Naive B cell (primary cell): ENCODE measurements at regions not wholly inside any gene's neighbourhood (a gene's known extent, or its start where the extent isn't known, plus 50 kb on each side); places are given as distances from the start of the nearest gene placed in this dataset.

Source experiments
- ATAC-seq, 2 donors: fragments of 150-1000 bp; cut with Tn5 transposase; 2 replicates each; pipeline ENCODE4 v1.10.0; 2021; ENCODE audit warnings: low read depth in 2 of 2, mild to moderate bottlenecking in 2 of 2, moderate library complexity in 2 of 2
- DNase-seq: peaks from one replicate; pipeline ENCODE4 v3.0.0; 2022
- H3K27ac Mint-ChIP-seq, 6 donors: one replicate each; pipeline ENCODE4 v1.8.0; 2020 to 2022; ENCODE audit warnings: mild to moderate bottlenecking in 6 of 6, mixed read lengths in 6 of 6, moderate library complexity in 5 of 6, inconsistent platforms in 2 of 6
- H3K27me3 Mint-ChIP-seq, 3 donors: one replicate each; pipeline ENCODE4 v1.8.0; 2021 to 2022; ENCODE audit warnings: mixed read lengths in 3 of 3, mild to moderate bottlenecking in 1 of 3
- H3K36me3 Mint-ChIP-seq, 2 donors: one replicate each; pipeline ENCODE4 v1.8.0; 2020 to 2022; ENCODE audit warnings: mixed read lengths in 2 of 2, inconsistent platforms in 1 of 2, mild to moderate bottlenecking in 1 of 2
- H3K4me1 Mint-ChIP-seq, 3 donors: one replicate each; pipeline ENCODE4 v1.8.0; 2020 to 2022; ENCODE audit warnings: mixed read lengths in 3 of 3, inconsistent platforms in 1 of 3, mild to moderate bottlenecking in 1 of 3, moderate library complexity in 1 of 3
- H3K4me3 Mint-ChIP-seq, 8 donors: one replicate each; pipeline ENCODE4 v1.8.0; 2020 to 2022; ENCODE audit warnings: mild to moderate bottlenecking in 8 of 8, mixed read lengths in 8 of 8, moderate library complexity in 8 of 8, inconsistent platforms in 2 of 8
- H3K9me3 Mint-ChIP-seq, 7 donors: one replicate each; pipeline ENCODE4 v1.8.0; 2020 to 2022; ENCODE audit warnings: mixed read lengths in 7 of 7, mild to moderate bottlenecking in 5 of 7, inconsistent platforms in 2 of 7, moderate library complexity in 1 of 7

DNA sequence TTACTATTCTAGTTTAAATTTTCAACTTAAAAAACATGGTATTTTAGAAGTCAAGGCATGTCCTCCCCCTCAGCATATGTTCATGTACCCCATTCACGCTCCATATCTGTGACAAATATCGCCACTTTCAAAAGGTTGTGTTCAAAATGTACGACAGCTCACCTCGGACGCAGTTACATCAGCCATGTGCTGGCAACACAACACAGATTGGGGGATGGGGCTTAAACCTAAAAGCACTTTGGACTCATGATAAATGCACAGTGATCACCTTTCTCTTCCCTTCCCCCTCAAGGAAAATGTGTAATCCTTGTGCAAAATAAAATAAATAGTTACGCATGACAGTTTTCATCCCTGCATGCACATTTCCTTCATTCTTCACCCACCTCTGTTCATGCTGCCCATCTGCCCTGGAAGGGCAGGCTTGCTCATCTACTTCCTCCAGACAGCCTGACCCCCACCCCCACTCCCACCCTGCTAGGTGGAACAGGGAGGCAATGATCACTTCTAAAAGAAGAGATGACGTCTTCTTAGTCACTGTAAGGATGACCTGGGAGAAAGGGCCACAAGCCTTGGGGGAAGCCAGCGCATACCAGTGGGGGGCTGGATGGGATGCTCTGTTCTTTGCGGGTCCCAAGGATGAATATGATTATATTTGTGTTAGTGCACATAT, 271.4 kb upstream of the SEMA6D start:
- Mint-ChIP-seq H3K36me3 (no peaks in the 10 kb centered on the region), H3K9me3 (peaks cover 2 to 10% (median 4%) of the 10 kb centered on the region in 7 donors), H3K27ac (no peak overlapping the region), H3K27me3 (peaks cover 0 to 6% (median 4%) of the 10 kb centered on the region in 3 donors), H3K4me3 (no peak overlapping the region), H3K4me1 (no peaks in the 10 kb centered on the region)
- DNase-seq (no peak), ATAC-seq (no peak)

DNA sequence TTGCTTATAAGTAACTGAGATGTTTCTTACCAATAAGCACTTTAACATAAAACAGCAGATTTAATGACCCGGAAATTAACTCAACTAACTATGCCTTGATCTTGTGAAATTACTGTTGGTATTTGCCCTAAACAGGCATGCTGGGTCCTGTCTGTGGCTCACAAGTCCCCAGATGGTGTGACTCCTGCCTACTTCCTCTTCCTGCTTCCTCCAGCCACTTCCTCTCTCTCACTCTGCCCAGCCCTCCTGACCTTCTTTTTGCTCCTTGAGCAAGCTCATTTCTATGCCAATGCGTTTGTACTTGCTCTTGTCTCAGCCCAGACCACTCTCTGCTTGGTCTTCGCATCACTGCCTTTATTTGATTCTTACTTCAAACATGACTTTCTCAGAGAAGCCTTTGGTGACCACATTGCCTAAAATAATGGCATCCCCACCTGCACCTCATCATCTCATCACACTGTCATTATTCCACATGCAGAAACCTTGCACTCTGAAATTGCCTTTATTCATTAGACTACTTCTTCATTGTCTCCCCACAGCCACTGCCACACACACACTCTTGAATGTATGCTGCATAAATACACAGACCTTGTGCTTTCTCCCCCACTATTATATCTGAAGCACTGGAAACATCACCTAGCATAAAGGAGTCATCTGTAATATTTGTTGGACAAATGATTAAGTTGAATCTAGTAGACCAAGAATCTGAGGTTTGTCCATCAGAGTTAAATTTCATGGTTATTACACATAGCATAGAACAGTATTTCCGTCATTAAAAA, 256.3 kb upstream of the SEMA6D start:
- ATAC-seq, result no peak
- Mint-ChIP-seq H3K9me3 (peaks cover 0 to 7% (median 1%) of the 10 kb centered on the region in 7 donors), H3K27me3 (no peaks in the 10 kb centered on the region), H3K4me3 (no peak overlapping the region), H3K4me1 (peaks cover 0 to 8% (median 7%) of the 10 kb centered on the region in 3 donors), H3K27ac (peak overlapping the region in 1 of 6 donors; percentile 16), H3K36me3 (no peaks in the 10 kb centered on the region)
- DNase-seq, result no peak

DNA sequence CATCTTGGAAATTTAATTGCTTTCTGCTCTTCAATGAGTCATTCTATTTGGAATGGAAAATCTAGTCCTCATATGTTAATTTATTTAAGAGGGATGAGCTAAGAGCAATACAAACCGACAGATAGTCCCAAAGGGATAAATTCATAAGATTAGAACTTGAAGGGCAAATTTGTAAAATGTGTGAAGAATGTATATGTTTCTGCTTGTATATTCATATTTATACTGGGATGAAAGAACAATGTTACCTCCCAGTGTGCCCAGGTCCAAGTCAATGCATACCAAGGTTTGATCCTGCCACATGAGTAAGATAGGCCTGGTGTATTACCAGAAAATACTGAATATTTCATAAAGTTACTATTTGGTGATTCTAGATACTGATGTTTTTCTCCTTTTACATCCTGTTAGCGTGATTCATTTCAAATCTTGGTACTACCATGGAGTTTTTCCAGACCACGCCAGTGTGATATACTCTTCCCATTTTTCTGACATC, 255.6 kb upstream of the SEMA6D start:
- H3K4me3 Mint-ChIP-seq, result no peak overlapping the region
- H3K27me3 Mint-ChIP-seq, result no peaks in the 10 kb centered on the region
- DNase-seq (no peak), ATAC-seq (no peak)
- H3K27ac Mint-ChIP-seq, result no peak overlapping the region
- H3K9me3 Mint-ChIP-seq, result peaks cover 0 to 7% (median 1%) of the 10 kb centered on the region in 7 donors
- peaks cover 0 to 8% (median 7%) of the 10 kb centered on the region in 3 donors for H3K4me1 Mint-ChIP-seq
- H3K36me3 Mint-ChIP-seq, result no peaks in the 10 kb centered on the region

DNA sequence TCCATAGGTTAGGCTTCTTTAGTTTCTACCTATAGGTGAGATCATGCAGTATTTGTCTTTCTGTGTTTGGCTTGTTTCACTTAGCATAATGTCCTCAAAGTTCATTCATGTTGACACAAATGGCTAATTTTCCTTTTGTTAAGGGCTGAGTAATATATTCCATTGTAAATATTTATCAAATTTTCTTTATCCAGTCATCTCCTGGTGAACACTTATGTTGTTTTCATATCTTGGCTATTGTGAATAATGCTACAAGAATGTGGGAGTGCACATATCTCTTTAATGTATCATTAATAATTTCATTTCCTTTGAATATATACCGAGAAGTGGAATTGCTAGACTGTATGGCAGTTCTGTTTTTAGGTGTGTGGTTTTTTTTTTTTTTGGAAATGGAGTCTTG, 250.9 kb upstream of the SEMA6D start:
- Mint-ChIP-seq H3K4me1 (peaks cover 0 to under 1% (median 0%) of the 10 kb centered on the region in 3 donors), H3K36me3 (no peaks in the 10 kb centered on the region), H3K9me3 (peaks cover 0 to 3% (median 0%) of the 10 kb centered on the region in 7 donors), H3K27ac (no peak overlapping the region), H3K27me3 (peaks cover 0 to 12% (median 2%) of the 10 kb centered on the region in 3 donors), H3K4me3 (no peak overlapping the region)
- ATAC-seq, result no peak
- no peak for DNase-seq

DNA sequence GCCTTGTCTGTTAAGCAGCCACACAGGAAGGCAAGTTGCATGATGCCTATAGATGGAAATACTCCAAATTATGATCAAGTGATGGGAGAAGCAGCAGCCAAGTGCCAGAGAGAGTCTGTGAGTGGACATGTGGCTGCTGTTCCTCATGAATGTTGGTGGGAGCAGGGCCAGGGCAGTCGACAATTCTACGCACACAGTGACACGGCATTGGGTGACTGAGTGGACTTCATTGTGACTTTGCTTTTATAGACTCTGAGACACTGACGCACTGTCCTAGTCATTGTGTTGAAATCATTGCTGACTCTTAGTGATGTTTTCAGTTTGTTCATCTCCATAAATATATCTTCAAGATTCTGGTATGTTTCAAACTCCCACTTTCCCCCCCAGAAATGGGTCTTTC, 246.3 kb upstream of the SEMA6D start:
- Mint-ChIP-seq H3K9me3 (no peaks in the 10 kb centered on the region), H3K27ac (no peak overlapping the region), H3K4me1 (no peaks in the 10 kb centered on the region), H3K4me3 (no peak overlapping the region), H3K36me3 (no peaks in the 10 kb centered on the region), H3K27me3 (peaks cover 0 to 12% (median 4%) of the 10 kb centered on the region in 3 donors)
- DNase-seq (no peak), ATAC-seq (no peak)

DNA sequence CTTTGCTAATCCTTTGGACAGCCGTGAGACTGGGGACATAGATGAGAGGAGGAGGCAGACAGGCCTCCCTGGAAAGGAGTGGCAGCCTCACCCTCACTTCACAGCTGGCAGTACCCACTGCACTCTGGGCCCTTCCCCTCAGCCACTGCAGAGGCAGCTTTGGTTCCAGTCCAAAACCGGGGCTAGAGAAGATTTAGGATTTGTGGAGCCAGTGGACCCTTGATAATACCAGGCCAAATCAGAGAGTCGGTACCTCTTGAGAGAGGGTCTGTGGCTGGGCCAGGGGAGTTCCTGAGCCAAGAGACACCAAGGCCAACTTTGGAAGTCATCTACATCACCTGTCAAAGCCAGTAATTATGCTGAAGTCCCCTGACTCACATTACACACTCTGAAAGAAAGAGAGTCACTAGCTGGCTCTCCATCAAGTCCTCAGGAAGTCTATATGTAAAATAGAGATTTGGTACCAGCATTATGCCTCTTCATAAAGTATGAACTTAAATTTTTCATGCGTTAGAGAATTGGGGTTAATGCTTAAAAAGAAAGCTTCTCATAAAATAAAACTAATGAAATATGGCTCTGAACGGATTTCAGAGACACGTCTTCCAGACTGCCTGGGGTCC, 244.1 kb upstream of the SEMA6D start:
- no peak for DNase-seq
- Mint-ChIP-seq H3K27ac (no peak overlapping the region), H3K27me3 (peaks cover 0 to 12% (median 4%) of the 10 kb centered on the region in 3 donors), H3K4me3 (no peak overlapping the region), H3K36me3 (no peaks in the 10 kb centered on the region), H3K9me3 (peaks cover 0 to 2% (median 0%) of the 10 kb centered on the region in 7 donors), H3K4me1 (no peaks in the 10 kb centered on the region)
- ATAC-seq, result no peak

DNA sequence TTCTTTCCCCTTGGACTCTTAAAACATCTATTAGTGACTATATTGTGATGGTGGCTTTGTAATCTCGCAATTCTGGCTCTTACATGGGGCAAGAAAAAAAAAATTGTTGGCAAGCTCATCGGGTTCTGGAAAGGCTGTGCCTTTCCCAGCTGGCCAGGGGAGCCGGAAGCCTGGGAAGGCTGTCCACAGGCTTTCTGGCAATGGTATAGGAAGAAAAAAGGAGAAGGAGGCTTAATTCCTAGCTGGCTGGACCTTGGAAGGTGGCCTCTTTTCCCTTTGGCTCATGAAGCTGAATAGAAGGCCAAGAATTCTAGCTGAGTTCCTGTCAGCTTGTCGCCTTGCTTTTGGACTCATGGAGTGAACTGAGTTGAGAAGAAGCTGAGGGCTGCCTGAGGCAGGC, 243.5 kb upstream of the SEMA6D start:
- no peak for ATAC-seq

DNA sequence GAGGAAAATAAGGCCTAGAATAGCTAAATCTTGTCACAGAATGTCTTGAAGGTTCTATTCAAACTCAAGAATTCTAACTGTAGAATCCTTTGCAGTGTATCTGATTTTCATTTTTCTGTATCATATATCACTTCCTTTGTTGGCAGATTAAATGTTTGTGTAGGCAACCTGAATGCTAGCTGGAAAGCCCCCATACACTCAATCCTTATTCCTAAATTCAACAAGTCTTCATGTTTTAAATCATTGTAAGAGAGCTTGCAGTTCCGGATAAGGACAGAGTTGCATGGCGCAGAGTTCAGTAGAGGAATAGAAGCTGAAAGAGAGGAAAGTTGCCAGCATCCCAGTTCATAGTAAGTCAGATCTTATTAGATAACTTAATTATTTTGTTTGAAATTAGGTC, 242.0 kb upstream of the SEMA6D start:
- Mint-ChIP-seq H3K9me3 (peaks cover 0 to 8% (median 2%) of the 10 kb centered on the region in 7 donors), H3K4me1 (no peaks in the 10 kb centered on the region), H3K27me3 (peaks cover 0 to 4% (median 2%) of the 10 kb centered on the region in 3 donors), H3K27ac (no peak overlapping the region), H3K4me3 (no peak overlapping the region), H3K36me3 (no peaks in the 10 kb centered on the region)
- DNase-seq, result no peak
- no peak for ATAC-seq

More for the DNA sequence above, 243.5 kb upstream of the SEMA6D start:
- Mint-ChIP-seq H3K4me3 (no peak overlapping the region), H3K36me3 (no peaks in the 10 kb centered on the region), H3K9me3 (peaks cover 0 to 8% (median 0%) of the 10 kb centered on the region in 7 donors), H3K27me3 (peaks cover 0 to 6% (median 4%) of the 10 kb centered on the region in 3 donors), H3K27ac (no peak overlapping the region), H3K4me1 (no peaks in the 10 kb centered on the region)
- no peak for DNase-seq

DNA sequence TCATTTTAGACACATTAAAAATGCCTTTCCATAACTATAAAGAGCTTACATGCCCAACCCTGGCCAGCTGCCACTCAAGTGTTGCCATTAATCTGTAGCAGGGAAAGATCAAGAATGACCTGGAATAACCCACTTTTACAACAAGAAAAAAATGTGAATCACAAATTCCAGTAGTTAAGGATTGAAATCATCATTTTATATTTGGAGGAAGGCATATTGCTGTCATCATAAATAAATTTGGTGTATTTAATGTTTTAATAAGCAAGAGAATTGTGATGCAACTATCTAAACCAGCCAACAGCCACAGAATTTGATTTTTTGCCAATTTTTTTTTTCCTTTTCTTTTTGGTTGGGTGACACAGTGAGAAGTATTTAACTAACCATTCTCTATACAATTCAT, 240.0 kb upstream of the SEMA6D start:
- H3K27me3 Mint-ChIP-seq, result peaks cover 0 to 6% (median 0%) of the 10 kb centered on the region in 3 donors
- H3K4me1 Mint-ChIP-seq, result no peaks in the 10 kb centered on the region
- no peak overlapping the region for H3K27ac Mint-ChIP-seq
- H3K9me3 Mint-ChIP-seq, result peaks cover 0 to 8% (median 2%) of the 10 kb centered on the region in 7 donors
- no peak for ATAC-seq
- DNase-seq, result no peak
- no peaks in the 10 kb centered on the region for H3K36me3 Mint-ChIP-seq
- no peak overlapping the region for H3K4me3 Mint-ChIP-seq

DNA sequence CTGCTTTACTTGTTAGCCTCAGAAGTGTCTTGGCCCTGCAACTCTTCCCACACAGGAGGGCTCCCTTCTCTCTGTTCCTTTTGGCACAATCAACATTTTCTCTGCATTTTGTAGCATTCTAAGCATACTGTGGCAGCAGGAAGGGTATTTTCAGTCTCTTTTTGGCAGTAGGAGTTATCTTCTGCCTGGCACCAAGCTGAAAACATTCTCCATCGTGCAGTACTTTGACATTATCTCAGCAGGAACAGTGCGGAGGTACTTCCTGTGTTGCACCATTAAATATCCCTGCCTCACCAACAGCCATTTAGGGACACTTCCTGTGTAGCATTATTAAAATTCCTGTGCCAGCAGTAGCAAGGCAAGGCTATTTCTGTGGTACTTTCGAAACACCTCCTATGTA, 233.2 kb upstream of the SEMA6D start:
- Mint-ChIP-seq H3K4me3 (no peak overlapping the region), H3K27ac (no peak overlapping the region), H3K4me1 (no peaks in the 10 kb centered on the region), H3K27me3 (peaks cover 0 to 6% (median 0%) of the 10 kb centered on the region in 3 donors), H3K9me3 (peaks cover 0 to 8% (median 0%) of the 10 kb centered on the region in 7 donors), H3K36me3 (no peaks in the 10 kb centered on the region)
- DNase-seq (no peak), ATAC-seq (no peak)

DNA sequence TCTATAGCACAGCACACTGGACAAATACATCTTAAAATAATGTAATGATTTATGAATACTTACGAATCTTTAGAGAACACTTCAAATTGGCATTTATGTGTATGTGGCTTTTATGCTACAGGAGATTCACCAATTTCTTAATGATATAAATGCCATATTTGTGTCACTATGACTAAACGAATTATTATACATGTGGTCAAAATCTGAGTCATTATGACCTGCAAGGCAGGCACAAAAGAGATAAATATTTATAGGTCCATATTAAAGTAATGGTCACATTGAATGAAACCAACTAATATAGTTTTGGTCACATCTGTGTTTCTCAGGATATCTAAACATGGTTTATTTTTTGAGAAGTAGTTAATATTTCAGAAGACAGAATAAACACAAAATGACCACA, 232.3 kb upstream of the SEMA6D start:
- Mint-ChIP-seq H3K27me3 (peaks cover 0 to 6% (median 0%) of the 10 kb centered on the region in 3 donors), H3K9me3 (peaks cover 0 to 8% (median 0%) of the 10 kb centered on the region in 7 donors), H3K4me3 (no peak overlapping the region), H3K4me1 (no peaks in the 10 kb centered on the region), H3K27ac (no peak overlapping the region), H3K36me3 (no peaks in the 10 kb centered on the region)
- DNase-seq (no peak), ATAC-seq (no peak)

DNA sequence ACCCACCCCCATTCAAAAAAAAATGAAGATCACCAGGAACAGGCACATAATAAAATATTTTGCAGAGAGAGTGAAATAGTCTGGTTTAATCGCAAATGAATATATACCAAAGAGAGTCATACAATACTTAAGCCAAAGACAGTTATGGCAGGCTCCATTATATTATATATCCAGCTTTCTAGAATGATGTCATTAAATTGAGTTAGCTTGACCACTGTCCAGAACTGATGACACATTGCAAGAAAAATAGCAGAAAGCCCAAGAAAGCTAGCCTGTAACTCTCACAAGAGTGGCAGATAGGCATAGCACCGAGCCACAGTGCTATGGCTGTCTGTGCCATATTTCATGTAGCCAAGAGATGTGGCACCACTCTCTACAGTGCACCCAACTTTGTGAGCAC, 231.9 kb upstream of the SEMA6D start:
- H3K27ac Mint-ChIP-seq, result no peak overlapping the region
- H3K27me3 Mint-ChIP-seq, result peaks cover 0 to 3% (median 0%) of the 10 kb centered on the region in 3 donors
- no peak for ATAC-seq
- no peaks in the 10 kb centered on the region for H3K36me3 Mint-ChIP-seq
- DNase-seq, result no peak
- peaks cover 0 to 4% (median 0%) of the 10 kb centered on the region in 7 donors for H3K9me3 Mint-ChIP-seq
- no peaks in the 10 kb centered on the region for H3K4me1 Mint-ChIP-seq
- H3K4me3 Mint-ChIP-seq, result no peak overlapping the region

DNA sequence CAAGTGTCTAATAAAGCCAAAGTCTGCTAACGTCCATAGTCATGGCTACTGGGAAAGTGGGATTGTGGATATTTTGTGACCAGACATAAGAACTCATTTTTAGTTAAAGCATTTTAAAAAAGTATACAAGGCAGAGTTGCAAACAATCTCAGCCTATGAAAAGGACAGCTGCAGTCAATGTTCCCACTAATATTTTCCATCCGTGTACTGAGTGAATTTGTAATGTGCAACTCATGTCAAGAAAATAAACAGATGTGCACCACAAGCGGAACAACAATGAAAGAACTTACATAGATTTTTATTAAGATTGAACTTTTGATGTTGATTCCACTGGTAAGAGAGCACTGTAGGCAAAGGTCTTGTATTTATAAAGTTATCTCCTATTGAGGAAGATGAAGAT, 231.3 kb upstream of the SEMA6D start:
- H3K27me3 Mint-ChIP-seq, result no peaks in the 10 kb centered on the region
- ATAC-seq (no peak), DNase-seq (no peak)
- H3K27ac Mint-ChIP-seq, result no peak overlapping the region
- H3K4me1 Mint-ChIP-seq, result no peaks in the 10 kb centered on the region
- H3K36me3 Mint-ChIP-seq, result no peaks in the 10 kb centered on the region
- H3K9me3 Mint-ChIP-seq, result peaks cover 0 to under 1% (median 0%) of the 10 kb centered on the region in 7 donors
- no peak overlapping the region for H3K4me3 Mint-ChIP-seq
